GM23338 (cell line): ENCODE measurements at regions not wholly inside any gene's neighbourhood (a gene's known extent, or its start where the extent isn't known, plus 50 kb on each side); places are given as distances from the start of the nearest gene placed in this dataset.
A peak's percentile ranks its signal among the peaks of the same experiment; 100 is the strongest.

ENCODE experiments used
- ATAC-seq: fragments of 200-7000 bp; cut with Tn5 transposase; 3 replicates; pipeline ENCODE4 v1.9.1; 2020
- DNase-seq: peaks from one replicate; pipeline ENCODE4 v3.0.0-alpha.2; 2015; ENCODE audit warnings: low spot score
- H2AFZ ChIP-seq: fragments of 200-600 bp; sonication (generic); 2 replicates; pipeline ENCODE4 v1.8.0; 2016; ENCODE audit warnings: antibody characterized with exemption, mild to moderate bottlenecking, moderate library complexity
- H3F3A ChIP-seq: fragments of 200-600 bp; sonication (generic); replicated peaks from 2 replicates; pipeline ENCODE4 v1.8.0; 2017; ENCODE audit warnings: antibody characterized with exemption, mixed run types, low read depth
- H3K27ac ChIP-seq: fragments of 200-600 bp; sonication (generic); 2 replicates; pipeline ENCODE4 v1.6.1; 2016; ENCODE audit warnings: low read depth
- H3K27me3 ChIP-seq: fragments of 200-600 bp; sonication (generic); 2 replicates; pipeline ENCODE4 v1.8.0; 2016; ENCODE audit warnings: mild to moderate bottlenecking, mixed run types, moderate library complexity; ENCODE audit not compliant: insufficient read depth
- H3K36me3 ChIP-seq: fragments of 200-600 bp; sonication (generic); 2 replicates; pipeline ENCODE4 v1.8.0; 2016; ENCODE audit warnings: mild to moderate bottlenecking; ENCODE audit not compliant: insufficient read depth
- H3K4me1 ChIP-seq: fragments of 200-600 bp; sonication (generic); 2 replicates; pipeline ENCODE4 v1.8.0; 2016; ENCODE audit warnings: mild to moderate bottlenecking, moderate library complexity; ENCODE audit not compliant: insufficient read depth
- H3K4me2 ChIP-seq: fragments of 200-600 bp; sonication (generic); 2 replicates; pipeline ENCODE4 v1.7.1; 2017; ENCODE audit warnings: mixed run types
- H3K4me3 ChIP-seq: fragments of 200-600 bp; sonication (generic); 2 replicates; pipeline ENCODE4 v1.6.1; 2016; ENCODE audit warnings: mixed run types
- H3K79me2 ChIP-seq: fragments of 200-600 bp; sonication (generic); replicated peaks from 2 replicates; pipeline ENCODE4 v1.8.0; 2017; ENCODE audit warnings: mild to moderate bottlenecking; ENCODE audit not compliant: insufficient read depth
- H3K9me2 ChIP-seq: fragments of 200-600 bp; sonication (generic); 2 replicates; pipeline ENCODE4 v1.8.0; 2017; ENCODE audit not compliant: insufficient read depth
- H4K20me1 ChIP-seq: fragments of 200-600 bp; sonication (generic); replicated peaks from 2 replicates; pipeline ENCODE4 v1.8.0; 2017; ENCODE audit warnings: mild to moderate bottlenecking; ENCODE audit not compliant: insufficient read depth
- H3K27ac Mint-ChIP-seq: 2 replicates; pipeline ENCODE4 v1.8.0; 2020; ENCODE audit warnings: inconsistent platforms, mild to moderate bottlenecking, moderate library complexity, mixed read lengths
- H3K27me3 Mint-ChIP-seq: 3 replicates; pipeline ENCODE4 v1.8.0; 2022; ENCODE audit warnings: low read depth, mild to moderate bottlenecking, moderate library complexity, mixed read lengths, inconsistent platforms; ENCODE audit not compliant: insufficient read depth, poor library complexity
- H3K36me3 Mint-ChIP-seq: 3 replicates; pipeline ENCODE4 v1.8.0; 2021; ENCODE audit warnings: low read depth, mild to moderate bottlenecking, inconsistent platforms, moderate library complexity, mixed read lengths
- H3K4me1 Mint-ChIP-seq: 3 replicates; pipeline ENCODE4 v1.8.0; 2020; ENCODE audit warnings: mild to moderate bottlenecking, inconsistent platforms, mixed read lengths
- H3K4me3 Mint-ChIP-seq: 3 replicates; pipeline ENCODE4 v1.8.0; 2021; ENCODE audit warnings: moderate library complexity, mild to moderate bottlenecking, inconsistent platforms, mixed read lengths
- H3K9me3 Mint-ChIP-seq: 3 replicates; pipeline ENCODE4 v1.8.0; 2020; ENCODE audit warnings: moderate library complexity, mild to moderate bottlenecking, inconsistent platforms, mixed read lengths
- CREB1 ChIP-seq: fragments of 250-450 bp; sonication (Bioruptor Pico); IDR thresholded peaks from 2 replicates; pipeline ENCODE4 v1.5.0; 2020; ENCODE audit warnings: low read depth, mild to moderate bottlenecking, moderate library complexity
- CTCF ChIP-seq, 2 experiments: fragments of 200-600 bp in 1 of 2; sonication (generic) in 1 of 2; conservative IDR thresholded peaks; 2 replicates each; pipeline versions ENCODE4 v1.5.1 to v1.6.1; 2016 to 2017; ENCODE audit warnings: antibody characterized with exemption in 2 of 2, low read depth in 2 of 2, mild to moderate bottlenecking in 2 of 2, moderate library complexity in 1 of 2
- EZH2phosphoT487 ChIP-seq: fragments of 200-600 bp; sonication (generic); IDR thresholded peaks from one replicate; pipeline ENCODE4 v1.8.1; 2018; ENCODE audit warnings: antibody characterized with exemption; ENCODE audit not compliant: unreplicated experiment
- JUNB ChIP-seq: IDR thresholded peaks from one replicate; pipeline ENCODE4 v1.6.1; 2016; ENCODE audit warnings: antibody characterized with exemption; ENCODE audit not compliant: unreplicated experiment
- NANOG ChIP-seq: IDR thresholded peaks from 2 replicates; pipeline ENCODE4 v1.6.1; 2016; ENCODE audit warnings: antibody characterized with exemption, borderline replicate concordance
- POLR2AphosphoS5 ChIP-seq: IDR thresholded peaks from 2 replicates; pipeline ENCODE4 v1.6.1; 2016; ENCODE audit warnings: antibody characterized with exemption, low read depth
- REST ChIP-seq: IDR thresholded peaks from one replicate; pipeline ENCODE4 v1.6.1; 2018; ENCODE audit warnings: antibody characterized with exemption; ENCODE audit not compliant: unreplicated experiment
- STAT1 ChIP-seq: IDR thresholded peaks from one replicate; pipeline ENCODE4 v1.6.1; 2016; ENCODE audit warnings: antibody characterized with exemption; ENCODE audit not compliant: unreplicated experiment
- ZNF114 ChIP-seq: fragments of 250-450 bp; sonication (Bioruptor Pico); IDR thresholded peaks from 2 replicates; pipeline ENCODE4 v1.5.0; 2020; ENCODE audit warnings: mild to moderate bottlenecking, moderate library complexity
- ZNF462 ChIP-seq: fragments of 250-450 bp; sonication (Bioruptor Pico); IDR thresholded peaks from 2 replicates; pipeline ENCODE4 v1.5.0; 2020; ENCODE audit warnings: mild to moderate bottlenecking, moderate library complexity

- TF ChIP-seq ZNF462: no peak
- no peak for TF ChIP-seq CREB1 (CRISPR knock-in tag)
- TF ChIP-seq POLR2AphosphoS5: no peak
- no peak for TF ChIP-seq CTCF (conservative IDR thresholded peaks at IDR 0.05; ENCODE audit: low read depth in 2 of 2)
These were observed 985.0 kb downstream of the BCL11A start (continued) for GRCh38 chr2:59568461-59568860.

- ATAC-seq (no peak), DNase-seq (no peak)
- no peaks in the 10 kb centered on the region; the same call in 1 of the 2 replicates for H3K9me2 ChIP-seq
- H3K27ac ChIP-seq: no peak overlapping the region
- Mint-ChIP-seq H3K9me3 (no peaks in the 10 kb centered on the region), H3K36me3 (no peaks in the 10 kb centered on the region), H3K27ac (peak overlapping the region; percentile 71; the same call in 1 of the 2 replicates), H3K27me3 (peaks cover 3% of the 10 kb centered on the region), H3K4me3 (no peak overlapping the region), H3K4me1 (peaks cover 15% of the 10 kb centered on the region)
- no peaks in the 10 kb centered on the region for H3F3A ChIP-seq
- no peaks in the 10 kb centered on the region for H3K36me3 ChIP-seq
- no peaks in the 10 kb centered on the region for H4K20me1 ChIP-seq
- no peaks in the 10 kb centered on the region for H3K27me3 ChIP-seq
- H3K79me2 ChIP-seq: no peaks in the 10 kb centered on the region
- H3K4me1 ChIP-seq: no peaks in the 10 kb centered on the region
- no peak overlapping the region for H3K4me2 ChIP-seq
- peak overlapping the region; percentile 57; the same call in 1 of the 2 replicates for H2AFZ ChIP-seq
- no peak overlapping the region for H3K4me3 ChIP-seq
- no peak for TF ChIP-seq NANOG
- TF ChIP-seq ZNF114 (CRISPR knock-in tag): no peak
- no peak for TF ChIP-seq STAT1
- no peak for TF ChIP-seq CTCF (conservative IDR thresholded peaks at IDR 0.05; ENCODE audit: low read depth in 2 of 2)
- TF ChIP-seq EZH2phosphoT487: no peak
- TF ChIP-seq REST: no peak
- no peak for TF ChIP-seq CREB1 (CRISPR knock-in tag)
- TF ChIP-seq JUNB: no peak
These were observed 986.3 kb downstream of the BCL11A start for GRCh38 chr2:59567151-59567550.
